HG03571 (cell line): ENCODE measurements at regions not wholly inside any gene's neighbourhood (a gene's known extent, or its start where the extent isn't known, plus 50 kb on each side); places are given as distances from the start of the nearest gene placed in this dataset.
"Not testable (repeated sequence)": the region's sequence is repeated elsewhere in the genome, so short reads cannot be mapped to it uniquely, and the experiment has no call there.

Experiments
- ATAC-seq: cut with Tn5 transposase; IDR thresholded peaks from one replicate; pipeline ENCODE4 v1.9.1; 2021; ENCODE audit not compliant: unreplicated experiment

DNA sequence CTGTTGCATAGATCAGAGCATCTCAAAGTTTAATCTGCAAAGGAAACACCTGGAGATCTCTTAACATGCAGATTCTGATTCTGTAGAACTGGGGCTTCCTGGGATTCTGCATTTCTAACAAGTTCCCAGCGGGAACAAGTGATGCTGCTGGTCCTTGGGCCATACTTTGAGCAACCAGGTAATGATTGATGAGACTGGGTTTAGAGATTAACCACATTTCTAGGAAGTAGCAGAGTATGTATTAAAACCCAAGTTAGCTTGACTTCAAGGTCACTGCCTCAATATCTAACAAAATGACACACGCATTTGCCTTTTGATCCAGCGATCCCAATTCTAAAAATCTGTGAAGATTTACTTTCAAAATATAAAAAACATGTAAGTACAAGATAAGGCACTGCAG lies 83.0 kb upstream of the DTNBP1 start:
- no peak for ATAC-seq

- no peak for ATAC-seq
Measured at GRCh38 chr6:15744818-15745402, 82.1 kb upstream of the DTNBP1 start.

- not testable (repeated sequence) for ATAC-seq
Measured at GRCh38 chr6:15742013-15742412, 79.2 kb upstream of the DTNBP1 start.

- no peak for ATAC-seq
Measured at GRCh38 chr6:15741405-15741804, 78.6 kb upstream of the DTNBP1 start.

- ATAC-seq = no peak
Measured at GRCh38 chr6:15739867-15740266, 77.0 kb upstream of the DTNBP1 start.

GRCh38 chr6:15739353-15739752 lies 76.5 kb upstream of the DTNBP1 start:
- no peak for ATAC-seq

DNA sequence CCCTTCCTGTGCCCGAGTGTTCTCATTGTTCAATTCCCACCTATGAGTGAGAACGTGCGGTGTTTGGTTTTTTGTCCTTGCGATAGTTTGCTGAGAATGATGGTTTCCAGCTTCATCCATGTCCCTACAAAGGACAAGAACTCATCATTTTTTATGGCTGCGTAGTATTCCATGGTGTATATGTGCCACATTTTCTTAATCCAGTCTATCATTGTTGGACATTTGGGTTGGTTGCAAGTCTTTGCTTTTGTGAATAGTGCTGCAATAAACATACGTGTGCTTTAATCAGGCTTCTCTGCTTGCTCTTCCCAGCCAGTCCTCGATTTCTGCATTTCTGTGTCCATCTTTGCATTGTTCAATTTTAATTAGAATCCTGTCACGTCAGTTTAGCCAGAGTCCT lies 75.4 kb upstream of the DTNBP1 start:
- not testable (repeated sequence) for ATAC-seq

GRCh38 chr6:15736297-15736696 lies 73.5 kb upstream of the DTNBP1 start:
- no peak for ATAC-seq

DNA sequence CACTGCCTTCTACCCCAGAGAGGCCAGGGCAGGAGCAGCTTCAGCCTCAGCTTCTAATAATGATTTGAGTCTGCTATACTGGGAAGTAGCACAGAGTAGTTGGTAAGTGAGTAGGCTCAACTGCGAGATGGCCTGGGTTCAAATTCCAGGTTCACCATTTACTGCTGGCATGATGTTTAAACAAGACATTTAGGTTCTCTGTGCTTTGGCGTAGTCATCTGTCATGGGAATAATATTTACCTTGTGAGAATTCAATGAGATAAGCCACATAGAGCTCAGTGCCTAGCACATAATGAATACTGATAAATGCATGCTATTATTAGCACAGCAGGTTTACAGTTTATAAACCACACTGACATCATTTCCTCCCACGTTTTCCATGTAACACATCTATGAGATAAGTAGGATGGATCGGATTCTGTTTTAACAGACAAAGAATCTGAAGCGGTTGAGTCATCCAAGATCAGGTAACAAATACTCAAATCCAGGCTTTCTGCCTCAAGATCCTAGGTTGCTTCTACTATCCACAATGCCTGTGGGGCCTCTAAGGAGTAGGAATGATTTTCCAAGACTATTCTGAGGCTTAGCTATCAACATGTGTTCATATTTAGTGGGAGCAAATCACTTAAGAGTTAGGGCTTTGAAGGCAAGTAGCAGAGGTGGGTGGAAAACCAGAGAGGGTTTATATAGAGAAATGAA lies 72.9 kb upstream of the DTNBP1 start:
- ATAC-seq = no peak

- ATAC-seq = no peak
Measured at GRCh38 chr6:15734118-15734897, 71.5 kb upstream of the DTNBP1 start.

DNA sequence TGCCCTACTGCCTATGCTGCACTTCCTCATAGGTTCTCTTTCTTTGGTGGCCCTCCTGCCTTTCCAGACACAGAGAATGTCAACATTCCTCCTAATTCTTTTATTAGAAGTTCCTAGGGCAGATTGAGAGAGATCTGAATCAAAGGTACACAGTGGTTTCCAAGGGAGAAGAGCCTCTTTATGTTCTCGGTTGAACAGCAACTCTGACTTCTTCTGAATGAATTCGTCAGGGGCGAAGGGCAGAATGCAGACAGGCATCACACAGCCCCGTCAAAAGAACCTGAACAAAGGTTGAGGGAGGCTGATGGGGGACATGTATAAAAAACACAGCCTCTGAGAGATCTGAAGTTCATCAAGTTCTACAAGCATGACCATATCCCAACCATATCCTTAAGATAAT lies 68.1 kb upstream of the DTNBP1 start:
- ATAC-seq = no peak

- no peak for ATAC-seq
Measured at GRCh38 chr6:15730442-15730841, 67.6 kb upstream of the DTNBP1 start.

DNA sequence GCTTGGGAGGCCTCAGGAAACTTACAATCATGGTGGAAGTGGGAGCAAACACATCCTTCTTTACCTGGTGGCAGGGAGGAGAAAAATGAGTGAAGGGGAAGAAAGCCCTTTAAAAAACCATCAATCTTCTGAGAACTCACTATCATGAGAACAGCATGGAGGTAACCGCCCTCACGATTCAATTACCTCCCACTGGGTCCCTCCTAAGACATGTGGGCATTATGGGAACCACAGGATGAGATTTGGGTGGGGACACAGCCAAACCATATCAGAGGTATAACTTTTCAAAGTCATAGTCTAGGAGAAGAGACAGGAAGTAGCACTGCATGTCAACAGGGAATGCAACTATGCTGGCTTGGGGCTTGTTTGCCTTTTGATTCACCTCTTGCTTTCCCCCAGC lies 59.9 kb upstream of the DTNBP1 start:
- ATAC-seq = no peak

DNA sequence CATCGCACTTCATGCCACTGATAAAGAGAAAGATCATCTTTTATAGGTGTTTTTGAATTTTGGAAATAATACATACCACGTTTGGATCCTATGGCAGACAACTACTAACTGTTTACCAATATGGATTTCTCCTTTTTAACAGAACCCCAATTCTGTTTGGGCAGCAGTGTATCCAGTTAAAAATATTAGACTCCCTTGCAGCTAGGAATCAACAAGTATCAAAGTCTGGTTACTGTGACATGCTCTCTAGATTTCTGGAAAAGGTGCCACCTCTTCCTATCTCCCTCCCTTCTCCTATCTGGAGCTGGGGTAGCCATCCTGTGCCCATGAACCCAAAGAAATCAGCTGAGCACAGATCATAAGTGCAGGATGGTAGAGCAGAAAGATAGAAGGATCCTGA lies 54.1 kb upstream of the DTNBP1 start:
- no peak for ATAC-seq

DNA sequence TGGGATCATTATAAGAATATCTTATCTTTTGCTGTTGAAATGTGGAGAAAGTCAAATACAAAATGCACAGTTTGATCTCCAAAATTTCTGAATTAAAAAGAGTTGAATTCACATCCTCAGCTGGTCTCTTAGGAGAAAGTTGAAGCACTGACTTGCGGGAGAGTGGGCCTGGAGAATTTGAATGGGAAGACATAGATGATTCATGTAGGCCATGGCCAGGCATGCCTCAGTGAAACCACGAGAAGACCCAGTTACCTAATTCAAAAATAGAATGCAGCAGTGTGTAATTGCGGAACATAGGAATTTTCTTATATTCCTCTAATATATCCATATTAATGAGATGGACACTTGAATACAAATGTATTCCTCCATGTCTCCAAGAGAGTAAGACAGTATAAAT lies 53.0 kb upstream of the DTNBP1 start:
- no peak for ATAC-seq

GRCh38 chr6:15715060-15715459 lies 52.2 kb upstream of the DTNBP1 start:
- ATAC-seq = no peak

DNA sequence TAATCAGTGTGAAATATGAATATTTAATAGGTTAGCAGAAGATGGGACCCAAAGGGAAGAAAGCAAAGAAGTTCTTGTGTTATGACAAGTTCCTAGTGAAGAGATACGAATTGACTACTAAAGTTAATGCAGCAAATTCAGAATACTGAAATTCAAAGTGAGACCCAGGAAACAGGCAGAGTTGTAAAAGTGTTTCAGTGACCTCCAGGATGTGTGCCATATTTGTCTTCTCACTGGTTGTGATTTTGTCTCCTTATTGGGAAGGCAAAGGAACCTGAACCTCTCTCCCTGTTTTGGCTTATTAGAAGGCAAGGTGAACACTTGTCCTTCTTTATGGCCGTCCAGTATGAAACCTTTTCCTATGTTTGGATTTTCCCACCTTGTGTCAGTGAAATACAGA lies 51.8 kb upstream of the DTNBP1 start:
- ATAC-seq = no peak

- ATAC-seq = no peak
Measured at GRCh38 chr6:15713325-15713724, 50.5 kb upstream of the DTNBP1 start.

DNA sequence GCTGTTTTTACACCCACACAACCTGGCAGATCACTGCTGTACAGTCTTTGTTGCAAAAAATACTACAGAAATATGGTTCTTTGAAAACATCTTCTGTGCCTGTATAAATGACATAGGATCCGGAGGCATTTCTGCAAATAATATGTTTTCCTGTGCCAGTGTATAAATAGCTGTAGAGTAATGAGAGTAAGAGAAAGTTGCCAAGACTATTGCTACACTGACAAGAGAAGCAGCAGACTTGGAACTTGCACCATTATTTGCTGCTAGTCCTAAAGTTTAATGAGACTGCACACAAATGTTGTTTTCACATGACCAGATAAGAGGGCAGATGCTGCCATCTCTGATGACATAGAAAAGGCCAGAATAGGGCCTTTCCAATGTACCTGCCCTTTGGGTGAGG lies 50.0 kb upstream of the DTNBP1 start:
- ATAC-seq = no peak
